B cell (primary cell): ENCODE measurements at regions not wholly inside any gene's neighbourhood (a gene's known extent, or its start where the extent isn't known, plus 50 kb on each side); places are given as distances from the start of the nearest gene placed in this dataset.

Experiments used
- ATAC-seq: fragments of 200-7000 bp; cut with Tn5 transposase; one replicate; pipeline ENCODE4 v1.10.0; 2021; ENCODE audit warnings: low read depth, mild to moderate bottlenecking, moderate number of reproducible peaks, moderate library complexity
- CTCF ChIA-PET: fragments of 350-600 bp; sonication (Branson Sonifier 250); formaldehyde crosslinking; loops from one replicate; lab custom pipeline; 2021; ENCODE audit warnings: antibody characterized with exemption, inconsistent platforms; lab: Charles Lee
- POLR2A ChIA-PET: fragments of 350-600 bp; sonication (Branson Sonifier 250); formaldehyde crosslinking; loops from one replicate; lab custom pipeline; 2021; ENCODE audit warnings: antibody characterized with exemption; lab: Charles Lee
- DNase-seq: peaks from one replicate; pipeline ENCODE4 v3.0.0; 2013
- H2AFZ ChIP-seq: 2 replicates; pipeline ENCODE4 v1.6.1; 2012; ENCODE audit warnings: mild to moderate bottlenecking, low read depth, low read length; ENCODE audit not compliant: insufficient read depth, poor library complexity, severe bottlenecking
- H3K27ac ChIP-seq, 2 donors: 1 replicate in 1 of 2; 2 replicates in 1 of 2; pipeline ENCODE4 v1.5.1; 2012 to 2013; ENCODE audit warnings: low read length in 2 of 2, mild to moderate bottlenecking in 2 of 2, moderate library complexity in 1 of 2
- H3K27me3 ChIP-seq, 4 experiments: fragments of 200-600 bp in 1 of 4; sonication (generic) in 1 of 4; replicated peaks in 1 of 4; 1 replicate in 2 of 4; 2 replicates in 2 of 4; pipeline versions ENCODE4 v1.6.1 to v1.7.0; 2013 to 2016; ENCODE audit warnings: low read length in 3 of 4, mild to moderate bottlenecking in 2 of 4, mixed read lengths in 1 of 4, moderate library complexity in 1 of 4; ENCODE audit not compliant: insufficient read depth in 4 of 4, control insufficient read depth in 3 of 4; ENCODE audit errors: control extremely low read depth in 1 of 4
- H3K36me3 ChIP-seq, 2 experiments: replicated peaks in 1 of 2; 1 replicate in 1 of 2; 2 replicates in 1 of 2; pipeline versions ENCODE4 v1.6.1 to v1.7.1; 2013; ENCODE audit warnings: low read length in 1 of 2; ENCODE audit not compliant: insufficient read depth in 2 of 2, control insufficient read depth in 1 of 2; ENCODE audit errors: control extremely low read depth in 1 of 2, extremely low read depth in 1 of 2
- H3K4me1 ChIP-seq, 2 donors: fragments of 200-600 bp in 1 of 2; sonication (generic) in 1 of 2; 1 replicate in 1 of 2; 2 replicates in 1 of 2; pipeline versions ENCODE4 v1.5.1 to v1.6.1; 2013 to 2017; ENCODE audit warnings: low read length in 2 of 2; ENCODE audit not compliant: control insufficient read depth in 2 of 2, insufficient read depth in 2 of 2
- H3K4me2 ChIP-seq: replicated peaks from 2 replicates; pipeline ENCODE3; 2012; ENCODE audit warnings: mild to moderate bottlenecking, low read depth, low read length; ENCODE audit not compliant: poor library complexity, severe bottlenecking
- H3K4me3 ChIP-seq, 5 experiments: fragments of 200-600 bp in 1 of 5; sonication (generic) in 1 of 5; 1 replicate in 3 of 5; 2 replicates in 2 of 5; pipeline versions ENCODE4 v1.5.1 to v1.7.0; 2011 to 2016; ENCODE audit warnings: low read length in 4 of 5, mild to moderate bottlenecking in 4 of 5, low read depth in 2 of 5, control low read depth in 1 of 5, moderate library complexity in 1 of 5; ENCODE audit not compliant: insufficient read depth in 1 of 5; ENCODE audit errors: control extremely low read depth in 1 of 5, extremely low read depth in 1 of 5
- H3K79me2 ChIP-seq: fragments of 200-600 bp; sonication (generic); one replicate; pipeline ENCODE4 v1.6.0; 2016; ENCODE audit warnings: low read length; ENCODE audit not compliant: control insufficient read depth, insufficient read depth
- H3K9ac ChIP-seq: fragments of 200-600 bp; sonication (generic); 2 replicates; pipeline ENCODE4 v1.6.1; 2017; ENCODE audit warnings: mild to moderate bottlenecking, low read length, moderate library complexity
- H3K9me3 ChIP-seq, 3 donors: one replicate each; pipeline versions ENCODE4 v1.6.1 to v1.7.1; 2013; ENCODE audit warnings: low read length in 2 of 3; ENCODE audit not compliant: control insufficient read depth in 2 of 3, insufficient read depth in 1 of 3; ENCODE audit errors: control extremely low read depth in 1 of 3
- H4K20me1 ChIP-seq: 2 replicates; pipeline ENCODE4 v1.6.0; 2012; ENCODE audit warnings: mild to moderate bottlenecking, low read length; ENCODE audit not compliant: insufficient read depth, control insufficient read depth, poor library complexity, severe bottlenecking
- H3K27ac Mint-ChIP-seq: one replicate; pipeline ENCODE4 v1.8.0; 2021; ENCODE audit warnings: mixed read lengths
- H3K27me3 Mint-ChIP-seq: one replicate; pipeline ENCODE4 v1.8.0; 2021; ENCODE audit warnings: mixed read lengths
- H3K4me1 Mint-ChIP-seq: one replicate; pipeline ENCODE4 v1.8.0; 2021; ENCODE audit warnings: mixed read lengths
- H3K4me3 Mint-ChIP-seq: one replicate; pipeline ENCODE4 v1.8.0; 2021; ENCODE audit warnings: mixed read lengths
- H3K9me3 Mint-ChIP-seq: one replicate; pipeline ENCODE4 v1.8.0; 2022; ENCODE audit warnings: mixed read lengths; ENCODE audit not compliant: insufficient read depth
- CTCF ChIP-seq: fragments of 200-600 bp; IDR thresholded peaks from one replicate; pipeline ENCODE4 v1.8.0; 2022; ENCODE audit warnings: antibody characterized with exemption, mild to moderate bottlenecking
- EZH2 ChIP-seq: IDR thresholded peaks from 2 replicates; pipeline ENCODE4 v1.6.1; 2012; ENCODE audit warnings: borderline replicate concordance, low read depth, mild to moderate bottlenecking, moderate library complexity, low read length; ENCODE audit not compliant: insufficient read depth, poor library complexity, severe bottlenecking
- WGBS: methylation state at CpG from one replicate; pipeline ENCODE4 v1.1.5; 2013; ENCODE audit warnings: missing lambda C conversion rate; ENCODE audit not compliant: insufficient coverage; 5-methylcytosine and 5-hydroxymethylcytosine counted together
- intact Hi-C: fragments of 100-400 bp; cut with micrococcal nuclease; formaldehyde crosslinking; loops from one replicate; pipeline ENCODE4 v1.10.0; 2022

DNA sequence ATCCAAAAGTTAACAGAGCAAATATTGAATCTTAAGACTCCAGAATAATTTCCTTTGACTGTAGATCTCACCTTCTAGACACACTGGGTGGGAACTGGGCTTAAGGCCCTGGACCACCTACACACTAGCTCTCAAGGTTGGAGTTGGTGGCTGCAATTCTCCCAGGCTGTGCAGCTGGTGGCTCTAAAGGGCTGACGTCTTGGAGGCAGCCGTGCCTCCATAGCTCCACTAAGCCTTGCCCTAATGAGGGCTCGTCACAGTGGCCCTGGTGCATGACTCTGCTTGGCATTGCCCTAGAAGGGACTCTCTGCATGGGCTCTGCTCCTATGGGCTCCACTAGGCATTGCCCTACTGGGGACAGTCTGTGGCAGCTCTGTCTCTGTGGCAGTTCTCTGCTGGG is 1005.2 kb downstream of the CCSER2 start:
- H3K4me3 Mint-ChIP-seq, result no peak overlapping the region
- intact Hi-C loops, result no loop called here
- ChIA-PET CTCF (no interaction called here), POLR2A (no interaction called here)
- ATAC-seq (no peak), DNase-seq (no peak)
- peaks cover 0 to 6% (median 0%) of the 10 kb centered on the region in 3 donors for H3K9me3 ChIP-seq
- H3K9ac ChIP-seq, result no peak overlapping the region
- WGBS, result 92% methylated on average over 3 of the region's 3 CpGs
- no peaks in the 10 kb centered on the region for H3K4me1 ChIP-seq
- no peaks in the 10 kb centered on the region for H3K4me1 Mint-ChIP-seq
- H3K27ac ChIP-seq, result no peak overlapping the region
- H3K36me3 ChIP-seq, result no peaks in the 10 kb centered on the region
- H3K9me3 Mint-ChIP-seq, result no peaks in the 10 kb centered on the region
- no peaks in the 10 kb centered on the region for H3K27me3 Mint-ChIP-seq
- H3K27me3 ChIP-seq, result no peaks in the 10 kb centered on the region
- no peak overlapping the region for H3K4me2 ChIP-seq
- no peak overlapping the region for H3K4me3 ChIP-seq
- H3K27ac Mint-ChIP-seq, result no peak overlapping the region
- no peak overlapping the region for H2AFZ ChIP-seq
- H4K20me1 ChIP-seq, result no peaks in the 10 kb centered on the region
- no peak for TF ChIP-seq CTCF
- no peak for TF ChIP-seq EZH2
- no peaks in the 10 kb centered on the region for H3K79me2 ChIP-seq

DNA sequence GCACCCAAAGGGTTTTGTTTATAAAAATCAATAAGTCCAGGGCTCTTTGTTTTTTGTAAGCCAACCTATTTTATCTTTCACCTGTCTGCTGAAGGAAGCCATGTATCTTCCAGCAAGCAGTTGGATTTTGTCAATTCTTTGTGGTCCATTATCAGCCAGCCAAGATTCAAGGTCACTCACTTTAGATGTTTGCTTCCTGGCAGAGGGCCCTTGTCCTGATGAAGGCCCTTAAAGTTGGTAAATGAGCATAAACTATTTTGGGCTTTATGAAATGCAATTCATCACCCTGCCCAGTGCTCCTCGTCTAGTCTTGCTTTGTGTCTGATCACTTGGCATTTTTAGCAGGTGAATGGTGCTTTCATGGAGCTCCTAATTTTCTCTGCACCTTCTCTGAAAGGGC is 1004.2 kb downstream of the GRID1 start:
- ATAC-seq, result no peak
- Histone ChIP-seq H3K9ac (no peak overlapping the region), H3K27me3 (no peaks in the 10 kb centered on the region), H3K4me1 (no peaks in the 10 kb centered on the region), H3K4me2 (no peak overlapping the region), H2AFZ (no peak overlapping the region), H3K4me3 (no peak overlapping the region), H4K20me1 (no peaks in the 10 kb centered on the region), H3K79me2 (no peaks in the 10 kb centered on the region), H3K36me3 (no peaks in the 10 kb centered on the region), H3K9me3 (no peaks in the 10 kb centered on the region), H3K27ac (no peak overlapping the region)
- no peak for DNase-seq
- Mint-ChIP-seq H3K9me3 (no peaks in the 10 kb centered on the region), H3K27me3 (no peaks in the 10 kb centered on the region), H3K4me3 (no peak overlapping the region), H3K4me1 (no peaks in the 10 kb centered on the region), H3K27ac (no peak overlapping the region)
- no peak for TF ChIP-seq EZH2
- no peak for TF ChIP-seq CTCF
- ChIA-PET POLR2A (interaction anchor here (0.6 kb wide), 1 partner anchor 79 kb away, joined by 3 read pairs; no protein-coding TSS in a partner anchor), CTCF (no interaction called here)
- intact Hi-C loops, result no loop called here
- WGBS, result 67% methylated on average over 1 of the region's 1 CpG
